HG02571 (cell line): ENCODE measurements at regions not wholly inside any gene's neighbourhood (a gene's known extent, or its start where the extent isn't known, plus 50 kb on each side); places are given as distances from the start of the nearest gene placed in this dataset.

ENCODE experiments used
- ATAC-seq: cut with Tn5 transposase; IDR thresholded peaks from one replicate; pipeline ENCODE4 v1.9.1; 2021; ENCODE audit warnings: mild to moderate bottlenecking, moderate library complexity; ENCODE audit not compliant: unreplicated experiment

- ATAC-seq: no peak
These were observed 187.4 kb downstream of the OPA1 start for GRCh38 chr3:193780397-193780796.

- ATAC-seq: no peak
These were observed 187.9 kb downstream of the OPA1 start for GRCh38 chr3:193780810-193781478.

- ATAC-seq: no peak
These were observed 189.3 kb downstream of the OPA1 start for GRCh38 chr3:193782276-193782647.

GRCh38 chr3:193782747-193783146 is 189.7 kb downstream of the OPA1 start:
- ATAC-seq: no peak

GRCh38 chr3:193783166-193783896 is 190.3 kb downstream of the OPA1 start:
- no peak for ATAC-seq

GRCh38 chr3:193784822-193785221 is 191.8 kb downstream of the OPA1 start:
- ATAC-seq: no peak

GRCh38 chr3:193787496-193787870 is 194.5 kb downstream of the OPA1 start:
- ATAC-seq: no peak

- no peak for ATAC-seq
These were observed 195.4 kb downstream of the OPA1 start for GRCh38 chr3:193788189-193788991.

GRCh38 chr3:193789455-193789854 is 196.4 kb downstream of the OPA1 start:
- no peak for ATAC-seq

- ATAC-seq: no peak
These were observed 197.3 kb downstream of the OPA1 start for GRCh38 chr3:193790086-193790990.

GRCh38 chr3:193791041-193792032 is 198.3 kb downstream of the OPA1 start:
- ATAC-seq: no peak

GRCh38 chr3:193793123-193793522 is 200.1 kb downstream of the OPA1 start:
- no peak for ATAC-seq

- no peak for ATAC-seq
These were observed 201.2 kb downstream of the OPA1 start for GRCh38 chr3:193794002-193794881.

GRCh38 chr3:193795062-193795690 is 202.2 kb downstream of the OPA1 start:
- no peak for ATAC-seq

GRCh38 chr3:193796089-193796488 is 203.1 kb downstream of the OPA1 start:
- no peak for ATAC-seq

GRCh38 chr3:193797566-193797965 is 204.6 kb downstream of the OPA1 start:
- ATAC-seq: no peak

- no peak for ATAC-seq
These were observed 205.0 kb downstream of the OPA1 start for GRCh38 chr3:193798051-193798450.
